DND-41 (cell line): ENCODE measurements at regions not wholly inside any gene's neighbourhood (a gene's known extent, or its start where the extent isn't known, plus 50 kb on each side); places are given as distances from the start of the nearest gene placed in this dataset.

Experiments
- ATAC-seq: fragments of 200-7000 bp; cut with Tn5 transposase; 3 replicates; pipeline ENCODE4 v1.9.1; 2021; ENCODE audit warnings: low read depth; ENCODE audit not compliant: insufficient read depth
- DNase-seq: peaks from one replicate; pipeline ENCODE4 v3.0.0-alpha.2; 2020
- H2AFZ ChIP-seq: 2 replicates; pipeline ENCODE4 v1.6.0; 2012; ENCODE audit warnings: low read depth, low read length
- H3K27ac ChIP-seq: 2 replicates; pipeline ENCODE4 v1.5.1; 2012; ENCODE audit warnings: low read length, inconsistent platforms
- H3K27me3 ChIP-seq: fragments of 200-600 bp; sonication (generic); 2 replicates; pipeline ENCODE4 v1.6.0; 2012; ENCODE audit warnings: low read length, mild to moderate bottlenecking, inconsistent platforms; ENCODE audit not compliant: insufficient read depth, poor library complexity
- H3K36me3 ChIP-seq: 2 replicates; pipeline ENCODE4 v1.5.1; 2012; ENCODE audit warnings: low read length, inconsistent platforms; ENCODE audit not compliant: insufficient read depth
- H3K4me1 ChIP-seq: 2 replicates; pipeline ENCODE4 v1.5.1; 2012; ENCODE audit warnings: mild to moderate bottlenecking, low read length; ENCODE audit not compliant: insufficient read depth
- H3K4me2 ChIP-seq: 2 replicates; pipeline ENCODE4 v1.6.0; 2012; ENCODE audit warnings: mild to moderate bottlenecking, moderate library complexity, low read length, inconsistent platforms; ENCODE audit not compliant: insufficient read depth
- H3K4me3 ChIP-seq, 2 experiments: fragments of 200-600 bp in 1 of 2; shearing (Covaris generic) in 1 of 2; 2 replicates each; pipeline ENCODE4 v1.5.1; 2012 to 2016; ENCODE audit warnings: inconsistent platforms in 2 of 2, low read length in 2 of 2, mild to moderate bottlenecking in 2 of 2, low read depth in 1 of 2, moderate library complexity in 1 of 2
- H3K79me2 ChIP-seq: 2 replicates; pipeline ENCODE4 v1.6.0; 2012; ENCODE audit warnings: low read length, inconsistent platforms; ENCODE audit not compliant: insufficient read depth
- H3K9ac ChIP-seq: 2 replicates; pipeline ENCODE4 v1.6.0; 2012; ENCODE audit warnings: low read depth, mild to moderate bottlenecking, inconsistent platforms, low read length, moderate library complexity
- H3K9me3 ChIP-seq: 2 replicates; pipeline ENCODE4 v1.5.1; 2012; ENCODE audit warnings: low read length, moderate library complexity, mild to moderate bottlenecking, inconsistent platforms; ENCODE audit not compliant: insufficient read depth, severe bottlenecking
- H4K20me1 ChIP-seq: 2 replicates; pipeline ENCODE4 v1.6.0; 2012; ENCODE audit warnings: low read length; ENCODE audit not compliant: insufficient read depth
- CTCF ChIP-seq: IDR thresholded peaks from 2 replicates; pipeline ENCODE4 v1.5.1; 2012; ENCODE audit warnings: borderline replicate concordance, low read length, moderate library complexity, mild to moderate bottlenecking; ENCODE audit not compliant: poor library complexity, severe bottlenecking; ENCODE audit errors: extremely low read depth
- EZH2 ChIP-seq: IDR thresholded peaks from 3 replicates; pipeline ENCODE4 v1.6.1; 2012; ENCODE audit warnings: borderline replicate concordance, low read depth, mild to moderate bottlenecking, moderate library complexity, low read length, inconsistent platforms; ENCODE audit not compliant: severe bottlenecking

GRCh38 chr9:2479056-2479565 is 142.5 kb upstream of the VLDLR start:
- H3K79me2 ChIP-seq = no peaks in the 10 kb centered on the region
- H3K9me3 ChIP-seq = no peaks in the 10 kb centered on the region
- no peaks in the 10 kb centered on the region for H3K4me1 ChIP-seq
- no peak overlapping the region for H2AFZ ChIP-seq
- H3K4me3 ChIP-seq = no peak overlapping the region
- ATAC-seq = no peak
- H4K20me1 ChIP-seq = no peaks in the 10 kb centered on the region
- no peaks in the 10 kb centered on the region for H3K27me3 ChIP-seq
- H3K36me3 ChIP-seq = no peaks in the 10 kb centered on the region
- DNase-seq = no peak
- no peak overlapping the region for H3K9ac ChIP-seq
- H3K27ac ChIP-seq = no peak overlapping the region
- H3K4me2 ChIP-seq = no peak overlapping the region
- TF ChIP-seq EZH2 (no peak), CTCF (no peak)

DNA sequence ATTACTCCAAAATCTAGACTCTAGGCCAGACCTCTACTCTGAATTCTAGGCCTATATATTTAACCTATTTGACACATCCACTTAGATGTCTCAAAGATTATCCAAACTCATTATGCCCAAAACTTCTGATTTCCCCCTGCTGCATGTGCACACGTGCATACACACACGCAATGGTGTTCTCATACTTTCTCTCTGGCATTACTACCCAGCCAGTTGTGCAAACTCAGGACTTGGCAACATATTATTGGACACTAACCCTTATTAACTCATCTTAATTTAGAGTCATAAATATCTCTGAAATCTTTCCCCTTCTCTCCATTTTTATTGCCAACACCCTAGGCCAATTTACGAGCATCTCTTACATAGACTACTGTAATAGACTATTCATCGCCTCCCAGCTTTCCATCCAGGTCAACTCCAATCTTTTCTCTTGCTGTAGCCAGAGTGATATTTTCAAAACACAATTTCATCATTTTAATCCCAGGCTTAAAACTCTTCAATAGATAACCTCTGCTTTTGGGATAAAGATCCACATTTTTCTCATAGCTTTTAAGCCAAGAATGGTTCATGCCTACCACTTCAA is 141.2 kb upstream of the VLDLR start:
- H3K9me3 ChIP-seq = no peaks in the 10 kb centered on the region
- H4K20me1 ChIP-seq = no peaks in the 10 kb centered on the region
- ATAC-seq = no peak
- H3K9ac ChIP-seq = no peak overlapping the region
- H3K36me3 ChIP-seq = no peaks in the 10 kb centered on the region
- H3K27ac ChIP-seq = no peak overlapping the region
- TF ChIP-seq CTCF (no peak), EZH2 (no peak)
- H2AFZ ChIP-seq = no peak overlapping the region
- H3K79me2 ChIP-seq = no peaks in the 10 kb centered on the region
- no peak overlapping the region for H3K4me2 ChIP-seq
- no peaks in the 10 kb centered on the region for H3K27me3 ChIP-seq
- no peak for DNase-seq
- no peak overlapping the region for H3K4me3 ChIP-seq
- H3K4me1 ChIP-seq = no peaks in the 10 kb centered on the region

GRCh38 chr9:2481216-2481615 is 140.4 kb upstream of the VLDLR start:
- no peak overlapping the region for H3K4me3 ChIP-seq
- H3K9ac ChIP-seq = no peak overlapping the region
- H3K36me3 ChIP-seq = no peaks in the 10 kb centered on the region
- no peak for TF ChIP-seq EZH2
- TF ChIP-seq CTCF = no peak
- H2AFZ ChIP-seq = no peak overlapping the region
- H3K4me1 ChIP-seq = no peaks in the 10 kb centered on the region
- no peaks in the 10 kb centered on the region for H3K27me3 ChIP-seq
- no peak overlapping the region for H3K4me2 ChIP-seq
- ATAC-seq (no peak), DNase-seq (no peak)
- no peaks in the 10 kb centered on the region for H3K9me3 ChIP-seq
- no peak overlapping the region for H3K27ac ChIP-seq
- H3K79me2 ChIP-seq = no peaks in the 10 kb centered on the region
- no peaks in the 10 kb centered on the region for H4K20me1 ChIP-seq

DNA sequence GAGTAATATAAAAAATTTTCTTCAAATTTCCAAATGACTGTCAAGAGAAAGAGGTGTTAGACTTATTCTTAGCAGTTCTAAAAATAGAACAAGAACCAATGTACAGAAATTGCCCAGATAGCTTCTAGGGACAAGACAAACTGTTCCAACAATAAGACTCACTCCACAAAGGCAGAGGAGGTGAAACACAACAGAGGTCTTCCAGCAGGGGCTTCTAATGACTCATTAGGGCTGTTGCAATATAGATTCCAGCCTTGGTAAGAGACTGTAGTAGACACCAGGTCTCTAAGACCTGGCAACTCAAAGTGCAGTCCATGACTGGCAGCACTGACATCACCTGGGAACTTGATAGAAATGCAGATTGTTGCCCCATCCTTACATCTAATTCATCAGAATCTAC is 134.6 kb upstream of the VLDLR start:
- Histone ChIP-seq H3K4me2 (no peak overlapping the region), H3K9me3 (no peaks in the 10 kb centered on the region), H2AFZ (no peak overlapping the region), H3K36me3 (no peaks in the 10 kb centered on the region), H3K4me1 (no peaks in the 10 kb centered on the region), H3K9ac (no peak overlapping the region), H3K27me3 (no peaks in the 10 kb centered on the region), H4K20me1 (no peaks in the 10 kb centered on the region), H3K27ac (no peak overlapping the region), H3K79me2 (no peaks in the 10 kb centered on the region), H3K4me3 (no peak overlapping the region)
- ATAC-seq = no peak
- TF ChIP-seq EZH2 (no peak), CTCF (no peak)
- no peak for DNase-seq
